HepG2 (cell line): ENCODE measurements at regions not wholly inside any gene's neighbourhood (a gene's known extent, or its start where the extent isn't known, plus 50 kb on each side); places are given as distances from the start of the nearest gene placed in this dataset.

Experiments used
- ATAC-seq: fragments of 200-7000 bp; cut with Tn5 transposase; 3 replicates; pipeline ENCODE4 v1.9.1; 2020; ENCODE audit warnings: mild to moderate bottlenecking, moderate library complexity
- BruUV-seq: library from RNA; stranded (reverse); fragments of 400-500 nt; replicated peaks from 2 replicates; lab custom pipeline; 2021; lab: Mats Ljungman, UMichigan
- CTCF ChIA-PET: fragments of 300-600 bp; formaldehyde crosslinking; extraction: SDS; loops from one replicate; lab custom pipeline; 2021; ENCODE audit warnings: low total read pairs, inconsistent platforms, low intra/inter-chr PET ratio; lab: Yijun Ruan, JAX
- POLR2A ChIA-PET: fragments of 350-600 bp; sonication (Branson Sonifier 250); formaldehyde crosslinking; loops from one replicate; lab custom pipeline; 2020; ENCODE audit warnings: antibody characterized with exemption, inconsistent platforms; lab: Yijun Ruan, JAX
- DNase-seq: peaks from one replicate; pipeline ENCODE4 v3.0.0-alpha.2; 2015; ENCODE audit warnings: low spot score
- FAIRE-seq: peaks from 3 replicates; lab custom pipeline; 2011; peaks lifted over from hg19 to GRCh38; lab: Jason Lieb, UNC
- H2AFZ ChIP-seq: one replicate; pipeline ENCODE4 v1.6.1; 2011; ENCODE audit warnings: low read length, inconsistent platforms
- H3K27ac ChIP-seq: fragments of 300-600 bp; 3 replicates; pipeline ENCODE4 v1.8.0; 2011; ENCODE audit warnings: mixed run types, mild to moderate bottlenecking, mixed read lengths, low read length, inconsistent platforms; ENCODE audit not compliant: insufficient read depth; ENCODE audit errors: extremely low read length
- H3K27me3 ChIP-seq, 2 experiments: fragments of 200-600 bp in 1 of 2; 2 replicates in 1 of 2; 3 replicates in 1 of 2; pipeline versions ENCODE4 v1.6.0 to v1.8.0; 2011; ENCODE audit warnings: low read length in 2 of 2, mild to moderate bottlenecking in 2 of 2, moderate library complexity in 2 of 2, inconsistent platforms in 1 of 2; ENCODE audit not compliant: insufficient read depth in 2 of 2, control insufficient read depth in 1 of 2
- H3K36me3 ChIP-seq, 2 experiments: fragments of 200-600 bp in 1 of 2; replicated peaks in 1 of 2; 2 replicates in 1 of 2; 3 replicates in 1 of 2; pipeline versions ENCODE4 v1.5.1 to v1.8.0; 2011; ENCODE audit warnings: low read length in 2 of 2, inconsistent platforms in 1 of 2; ENCODE audit not compliant: insufficient read depth in 2 of 2, control insufficient read depth in 1 of 2
- H3K4me1 ChIP-seq: 2 replicates; pipeline ENCODE4 v1.5.1; 2012; ENCODE audit warnings: low read length, inconsistent platforms; ENCODE audit not compliant: insufficient read depth
- H3K4me2 ChIP-seq: 2 replicates; pipeline ENCODE4 v1.6.0; 2011; ENCODE audit warnings: low read depth, low read length, inconsistent platforms
- H3K4me3 ChIP-seq, 3 experiments: fragments of 200-600 bp in 1 of 3; sonication (generic), shearing (Covaris generic) in 1 of 3; replicated peaks in 1 of 3; 2 replicates each; pipeline ENCODE4 v1.5.1; 2011 to 2016; ENCODE audit warnings: low read length in 3 of 3, inconsistent platforms in 2 of 3, low read depth in 2 of 3, mild to moderate bottlenecking in 2 of 3, control low read depth in 1 of 3, mixed read lengths in 1 of 3; ENCODE audit not compliant: insufficient read depth in 1 of 3
- H3K79me2 ChIP-seq: one replicate; pipeline ENCODE4 v1.6.1; 2011; ENCODE audit warnings: low read length, inconsistent platforms; ENCODE audit not compliant: insufficient read depth
- H3K9ac ChIP-seq: 2 replicates; pipeline ENCODE4 v1.6.0; 2011; ENCODE audit warnings: mild to moderate bottlenecking, low read depth, low read length, inconsistent platforms; ENCODE audit not compliant: insufficient read depth
- H3K9me3 ChIP-seq: 2 replicates; pipeline ENCODE4 v1.5.1; 2012; ENCODE audit warnings: mild to moderate bottlenecking, low read length
- H4K20me1 ChIP-seq: 2 replicates; pipeline ENCODE4 v1.6.0; 2011; ENCODE audit warnings: inconsistent platforms, mild to moderate bottlenecking, low read length, moderate library complexity; ENCODE audit not compliant: insufficient read depth
- CCDC6 ChIP-seq: sonication (generic); formaldehyde crosslinking; IDR thresholded peaks from 2 replicates; pipeline ENCODE4 v1.8.1; 2022; ENCODE audit warnings: mild to moderate bottlenecking, missing genetic modification reagents, moderate library complexity
- MAFF ChIP-seq: IDR thresholded peaks from 2 replicates; pipeline ENCODE4 v1.6.1; 2011; ENCODE audit warnings: low read depth, low read length, improper control_type of control experiment
- MAFK ChIP-seq, 2 experiments: IDR thresholded peaks in 1 of 2; conservative IDR thresholded peaks in 1 of 2; 2 replicates each; pipeline ENCODE4 v1.6.1; 2011; ENCODE audit warnings: improper control_type of control experiment in 2 of 2, low read length in 2 of 2
- NCOA2 ChIP-seq: sonication (generic); formaldehyde crosslinking; IDR thresholded peaks from 2 replicates; pipeline ENCODE4 v1.8.0; 2022; ENCODE audit warnings: inconsistent platforms
- PTBP1 ChIP-seq: fragments of 200-400 bp; formaldehyde crosslinking; IDR thresholded peaks from 2 replicates; pipeline ENCODE4 v1.6.1; 2018; ENCODE audit warnings: low read length, low read depth; ENCODE audit not compliant: poor library complexity, severe bottlenecking
- ZBTB3 ChIP-seq: sonication (generic); formaldehyde crosslinking; IDR thresholded peaks from 2 replicates; pipeline ENCODE4 v1.4.0; 2020; ENCODE audit warnings: low read depth, mild to moderate bottlenecking, moderate library complexity, missing genetic modification reagents, borderline replicate concordance
- ZFAT ChIP-seq: sonication (generic); formaldehyde crosslinking; conservative IDR thresholded peaks from 2 replicates; pipeline ENCODE4 v1.8.1; 2023; ENCODE audit warnings: missing genetic modification reagents, inconsistent platforms
- ZNF652 ChIP-seq: IDR thresholded peaks from 2 replicates; pipeline ENCODE4 v1.6.1; 2016; ENCODE audit warnings: low read depth, borderline replicate concordance
- ZNF816 ChIP-seq: sonication (generic); formaldehyde crosslinking; IDR thresholded peaks from 2 replicates; pipeline ENCODE4 v1.8.0; 2022; ENCODE audit warnings: missing genetic modification reagents, mild to moderate bottlenecking, borderline replicate concordance
- WGBS: methylation state at CpG from one replicate; pipeline ENCODE4 v1.1.6; 2017; ENCODE audit warnings: low lambda C conversion rate; 5-methylcytosine and 5-hydroxymethylcytosine counted together
- in situ Hi-C: cut with HindIII; loops from 2 replicates; pipeline ENCODE4 v1.10.0; 2017; ENCODE audit warnings: low pct_unique_long_range_greater_than_20kb; ENCODE audit not compliant: extremely low pct_ligation_motif_present
- intact Hi-C: fragments of 100-400 bp; cut with micrococcal nuclease; formaldehyde crosslinking; loops from one replicate; pipeline ENCODE4 v1.10.0; 2022; ENCODE audit not compliant: unreplicated experiment
- TF ChIP-seq, protein P1 (sequence below): IDR thresholded peaks from 2 replicates; pipeline ENCODE4 v1.6.1; 2016; ENCODE audit warnings: missing genetic modification reagents, missing compliant biosample characterization

DNA sequence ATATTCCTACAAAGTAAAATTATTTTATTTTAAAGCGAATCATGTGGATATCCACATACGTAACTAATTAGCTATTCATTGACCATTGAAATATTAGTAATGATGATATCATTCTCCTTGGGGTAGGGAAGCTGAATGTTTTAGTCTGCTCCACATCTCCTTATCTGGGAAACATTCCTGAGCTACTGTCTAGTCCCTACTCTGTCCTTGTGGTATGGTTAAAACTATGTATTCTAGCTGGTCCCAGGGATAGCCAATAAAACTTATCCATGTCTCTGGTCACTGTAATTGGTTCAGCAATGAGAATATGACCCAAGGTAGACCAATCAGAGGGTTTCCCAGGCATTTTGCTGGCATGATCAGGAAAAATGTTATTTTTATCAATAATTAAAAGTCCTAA lies 76.0 kb upstream of the DAP start:
- no peaks in the 10 kb centered on the region for H3K36me3 ChIP-seq
- no peaks in the 10 kb centered on the region for H4K20me1 ChIP-seq
- in situ Hi-C loops (no loop called here), intact Hi-C loops (no loop called here)
- DNase-seq (no peak), ATAC-seq (no peak), FAIRE-seq (no peak)
- POLR2A ChIA-PET: no interaction called here
- no peaks in the 10 kb centered on the region for H3K9me3 ChIP-seq
- no peak overlapping the region for H3K27ac ChIP-seq
- CTCF ChIA-PET: no interaction called here
- H3K9ac ChIP-seq: no peak overlapping the region
- no peaks in the 10 kb centered on the region for H3K27me3 ChIP-seq
- WGBS: 100% methylated on average over 2 of the region's 2 CpGs
- H3K4me2 ChIP-seq: no peak overlapping the region
- BruUV-seq: no TSS peak
- TF ChIP-seq, protein P1, sequence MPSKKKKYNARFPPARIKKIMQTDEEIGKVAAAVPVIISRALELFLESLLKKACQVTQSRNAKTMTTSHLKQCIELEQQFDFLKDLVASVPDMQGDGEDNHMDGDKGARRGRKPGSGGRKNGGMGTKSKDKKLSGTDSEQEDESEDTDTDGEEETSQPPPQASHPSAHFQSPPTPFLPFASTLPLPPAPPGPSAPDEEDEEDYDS (CRISPR knock-in tag): no peak
- TF ChIP-seq CCDC6: no peak
- TF ChIP-seq ZNF652: no peak
- TF ChIP-seq PTBP1: no peak
- no peak for TF ChIP-seq ZFAT (CRISPR knock-in tag)
- no peak for TF ChIP-seq ZNF816 (CRISPR knock-in tag)
- H3K79me2 ChIP-seq: no peaks in the 10 kb centered on the region
- peaks cover 33% of the 10 kb centered on the region for H3K4me1 ChIP-seq
- H2AFZ ChIP-seq: no peak overlapping the region
- no peak overlapping the region for H3K4me3 ChIP-seq

DNA sequence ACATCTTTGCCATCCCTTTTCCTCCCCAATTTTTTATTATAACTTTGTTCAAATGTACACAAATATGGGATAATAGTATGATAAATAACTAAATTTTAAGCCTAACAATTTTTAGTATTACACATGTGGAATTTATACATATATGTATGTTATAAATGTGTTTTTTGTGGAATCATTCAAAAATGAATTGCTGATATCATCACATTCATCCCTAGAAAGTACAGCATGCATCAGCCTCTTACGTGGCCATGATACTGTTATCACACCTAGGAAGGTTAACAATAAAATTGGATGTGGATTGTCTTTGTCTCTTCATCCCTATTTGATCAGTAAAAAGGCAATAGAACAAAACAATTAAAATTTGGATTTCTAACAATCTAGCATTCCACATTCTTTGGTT lies 73.7 kb upstream of the DAP start:
- in situ Hi-C loops: no loop called here
- CTCF ChIA-PET: no interaction called here
- 90% methylated on average over 1 of the region's 1 CpG for WGBS

More for the DNA sequence above, 73.7 kb upstream of the DAP start:
- no peak for TF ChIP-seq NCOA2 (CRISPR knock-in tag)
- TF ChIP-seq ZBTB3 (CRISPR knock-in tag): no peak
- TF ChIP-seq MAFK (conservative IDR thresholded peaks at IDR 0.05 in 1 of 2, IDR thresholded peaks at IDR 0.05 in 1 of 2; ENCODE audit: low read length in 2 of 2): peak; percentile 52 to 61; a peak in 3 of 4 replicates
- peak; percentile 57; the same call in 1 of the 2 replicates for TF ChIP-seq MAFF
- Histone ChIP-seq H3K9me3 (no peaks in the 10 kb centered on the region), H3K9ac (no peak overlapping the region), H2AFZ (no peak overlapping the region), H3K4me3 (no peak overlapping the region), H3K36me3 (no peaks in the 10 kb centered on the region), H3K4me1 (peaks cover 44% of the 10 kb centered on the region), H3K79me2 (no peaks in the 10 kb centered on the region), H3K27me3 (no peaks in the 10 kb centered on the region), H3K4me2 (no peak overlapping the region), H4K20me1 (no peaks in the 10 kb centered on the region), H3K27ac (no peak overlapping the region)
- intact Hi-C loops: no loop called here
- no peak for DNase-seq
- no TSS peak for BruUV-seq
- FAIRE-seq: no peak
- no peak for ATAC-seq
- POLR2A ChIA-PET: no interaction called here
